Inflammatory macrophage treated with lipopolysaccharide for 4 hours (primary cell): ENCODE measurements at regions not wholly inside any gene's neighbourhood (a gene's known extent, or its start where the extent isn't known, plus 50 kb on each side); places are given as distances from the start of the nearest gene placed in this dataset.
A peak's percentile ranks its signal among the peaks of the same experiment; 100 is the strongest.

Experiments used
- DNase-seq: peaks from one replicate; pipeline ENCODE4 v3.0.0-alpha.2; 2020

DNA sequence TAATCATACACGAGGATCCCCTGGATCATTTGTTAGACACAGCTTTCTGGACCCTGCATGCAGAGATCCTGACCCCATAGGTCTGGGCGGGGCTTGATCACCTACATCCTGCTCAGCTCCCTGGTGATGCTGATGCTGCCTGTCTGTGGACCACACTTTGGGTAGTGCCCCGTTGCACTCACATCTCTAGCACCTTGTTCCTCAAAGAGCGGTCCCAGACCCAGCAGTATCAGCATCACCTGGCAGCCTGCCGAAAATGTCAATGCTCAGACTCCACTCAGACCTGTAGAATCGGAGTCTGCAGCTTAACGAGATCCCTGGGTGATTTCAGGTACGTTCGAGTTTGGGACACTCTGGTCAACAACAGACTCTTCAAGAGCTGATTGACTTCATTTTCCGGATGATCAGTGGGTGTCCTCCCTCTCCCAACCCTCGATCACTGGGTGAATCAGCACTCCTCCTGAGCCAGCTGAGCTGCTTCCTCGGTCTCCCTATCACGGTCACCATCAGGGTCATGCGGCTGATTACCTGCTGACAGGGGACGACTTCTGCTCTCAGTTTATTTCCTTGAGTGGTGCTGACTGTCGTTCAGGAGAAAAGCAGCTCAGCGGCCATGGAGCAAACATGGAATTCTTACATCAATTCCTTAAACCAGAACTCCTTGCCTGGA, 150.6 kb upstream of the RAB12 start:
- no peak for DNase-seq

DNA sequence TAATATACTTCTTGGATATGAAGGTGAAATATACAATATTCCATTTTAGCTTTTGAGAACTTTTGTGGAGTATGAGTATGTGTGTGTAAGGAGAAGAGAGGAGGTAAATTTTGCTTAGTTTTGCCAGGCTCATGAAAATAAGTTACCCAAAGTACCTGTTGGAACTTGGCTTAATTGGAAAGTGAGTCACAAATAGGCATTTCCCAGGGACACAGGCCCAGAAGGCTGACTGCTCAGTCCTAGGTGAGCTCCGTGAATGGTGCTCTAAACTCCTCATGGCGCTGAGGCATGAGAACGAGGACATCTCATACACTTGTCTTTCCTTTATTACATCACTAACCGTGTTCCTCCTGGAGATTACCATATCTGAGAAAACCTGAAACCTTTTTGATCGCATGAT, 148.5 kb upstream of the RAB12 start:
- DNase-seq, result no peak

- DNase-seq, result no peak
Observed at GRCh38 chr18:8461544-8461943, 147.7 kb upstream of the RAB12 start.

GRCh38 chr18:8462651-8463185, 146.5 kb upstream of the RAB12 start:
- DNase-seq, result no peak

DNA sequence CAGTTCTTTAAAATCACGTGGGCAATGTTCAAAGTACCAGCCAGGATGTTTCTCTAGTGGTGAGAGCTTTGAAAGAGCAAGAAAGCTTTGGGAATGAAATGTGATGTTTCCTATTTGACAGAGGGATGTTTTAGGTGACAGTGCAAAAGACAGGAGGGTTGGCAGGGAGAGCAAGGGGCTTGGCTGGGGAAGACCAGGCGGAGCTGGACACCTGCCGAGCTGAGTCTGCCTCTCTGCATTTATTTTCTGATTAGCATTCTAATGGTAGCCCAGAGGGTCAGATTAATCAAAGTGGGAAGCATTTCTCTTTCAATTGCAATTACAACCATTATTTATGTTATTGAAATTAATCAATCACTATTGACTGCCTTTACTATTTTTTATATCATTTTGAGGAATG, 145.4 kb upstream of the RAB12 start:
- no peak for DNase-seq

DNA sequence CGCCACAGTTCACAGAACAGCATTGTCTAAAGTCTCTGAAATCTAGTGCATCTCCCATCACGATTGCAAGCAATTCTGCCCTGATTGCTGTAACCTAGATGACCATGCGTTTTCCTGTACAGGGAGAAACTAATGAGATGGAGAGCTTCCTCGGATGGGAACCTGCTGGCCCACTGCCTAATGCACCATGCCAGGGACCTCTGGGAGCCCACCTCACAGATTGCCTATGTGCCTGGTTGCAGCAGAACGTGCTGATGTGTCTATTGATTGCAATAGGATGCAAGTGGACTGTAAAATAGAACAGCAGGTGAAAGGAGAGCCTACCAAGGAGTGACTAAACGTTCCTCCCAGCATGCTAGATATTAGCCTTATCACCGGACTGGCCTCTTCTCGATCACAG, 141.0 kb upstream of the RAB12 start:
- no peak for DNase-seq

- no peak for DNase-seq
Observed at GRCh38 chr18:8468921-8469335, 140.3 kb upstream of the RAB12 start.

- DNase-seq, result no peak
Observed at GRCh38 chr18:8469544-8470130, 139.6 kb upstream of the RAB12 start.

- DNase-seq, result no peak
Observed at GRCh38 chr18:8471372-8471771, 137.9 kb upstream of the RAB12 start.

- DNase-seq, result no peak
Observed at GRCh38 chr18:8474661-8475060, 134.6 kb upstream of the RAB12 start.

DNA sequence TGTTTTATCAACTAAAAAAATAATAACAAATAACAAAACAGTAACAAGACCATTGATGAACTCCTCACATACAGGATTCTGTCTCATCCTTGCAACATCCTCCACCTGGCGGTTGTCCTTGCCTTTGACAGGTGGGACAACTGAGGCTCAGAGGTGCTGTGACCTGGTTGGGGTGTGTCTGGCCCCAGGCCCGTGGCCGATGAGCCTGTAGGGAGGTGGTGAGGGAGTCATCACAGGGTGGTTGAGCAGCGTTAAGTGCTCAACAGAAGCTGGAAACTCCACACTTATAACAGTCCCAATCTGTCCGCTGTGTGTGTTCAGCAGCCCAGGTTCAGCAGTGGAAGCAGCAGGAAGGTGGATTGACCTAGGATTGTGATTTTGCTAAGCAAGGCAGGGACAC, 131.6 kb upstream of the RAB12 start:
- no peak for DNase-seq

GRCh38 chr18:8478166-8478967, 130.9 kb upstream of the RAB12 start:
- peak; percentile 63 for DNase-seq

DNA sequence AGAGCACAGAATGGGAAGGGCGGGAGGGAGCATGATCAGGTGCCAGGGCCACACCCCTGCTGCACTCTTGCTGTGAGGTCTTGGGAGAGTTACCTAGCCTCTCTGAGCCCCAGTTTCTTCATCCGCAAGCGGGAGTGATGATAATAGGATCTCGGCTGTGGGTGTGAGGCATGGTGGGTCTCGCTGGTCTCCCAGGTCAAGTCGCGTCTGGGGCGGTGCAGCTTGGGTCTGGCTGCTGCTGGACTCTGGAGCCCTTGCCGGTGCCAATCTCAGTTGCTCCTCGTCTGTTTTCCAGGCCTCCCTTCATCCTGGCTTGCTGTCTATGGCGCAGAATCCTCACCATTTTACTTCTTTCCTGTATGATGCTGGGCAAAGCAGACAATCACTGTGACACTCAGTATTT, 130.3 kb upstream of the RAB12 start:
- no peak for DNase-seq

- no peak for DNase-seq
Observed at GRCh38 chr18:8479789-8480188, 129.4 kb upstream of the RAB12 start.

DNA sequence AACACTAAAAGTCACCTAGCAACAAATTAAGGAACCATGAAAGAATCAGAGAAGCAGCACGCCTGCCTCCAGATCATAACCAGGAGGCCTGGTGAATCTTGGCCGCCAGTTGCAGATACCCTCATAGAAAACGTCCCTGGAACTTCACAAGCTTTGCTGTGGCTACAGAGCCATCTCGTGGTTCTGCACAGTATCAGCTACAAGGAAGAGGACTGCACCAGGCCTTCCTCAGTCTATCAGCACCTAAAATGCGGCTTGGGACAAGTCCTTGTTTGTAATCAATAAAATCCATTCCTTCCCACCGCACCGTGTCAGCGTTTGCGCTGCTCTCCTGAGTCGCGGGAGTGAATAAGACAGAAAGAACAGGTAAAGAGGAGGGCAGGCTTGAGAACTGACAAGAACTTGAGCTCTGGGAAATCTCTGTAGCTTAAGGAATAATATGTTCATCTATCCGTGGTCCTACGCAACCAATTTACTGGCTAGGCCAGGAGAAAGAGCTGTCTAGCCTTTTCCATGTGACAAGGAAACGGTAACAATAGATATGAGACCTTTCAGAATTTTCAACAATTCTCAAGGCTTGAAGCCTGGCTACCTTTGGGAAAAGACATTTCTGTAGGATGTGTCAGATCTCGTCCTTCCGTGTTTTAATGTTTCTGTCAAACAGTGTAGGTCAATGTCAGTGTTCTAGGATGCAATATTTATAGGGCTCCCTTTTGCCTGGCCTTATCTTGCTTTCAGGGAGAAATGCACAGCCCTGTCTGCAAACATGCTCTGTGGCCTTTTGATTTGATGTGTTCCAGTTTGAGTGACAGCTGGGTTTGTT, 128.5 kb upstream of the RAB12 start:
- DNase-seq, result no peak

DNA sequence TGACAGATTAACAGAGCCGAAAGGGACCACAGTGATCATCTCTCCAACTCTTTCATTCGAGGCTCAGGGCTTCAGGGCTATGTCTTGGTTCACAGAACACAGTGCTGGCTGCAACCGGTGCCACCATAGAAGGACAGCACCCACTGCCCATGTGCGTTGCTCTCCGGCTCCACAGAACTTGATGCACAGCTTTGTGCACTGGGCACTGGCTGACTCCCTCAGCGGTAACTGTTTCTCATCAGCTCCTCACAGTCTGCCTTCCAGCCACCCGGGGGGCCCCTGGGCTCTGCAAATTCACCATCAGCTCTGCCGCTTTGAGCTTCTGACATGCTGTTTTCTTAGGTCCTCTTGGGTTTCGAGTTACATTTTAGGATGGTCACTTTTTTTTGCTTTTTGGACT, 124.3 kb upstream of the RAB12 start:
- no peak for DNase-seq

GRCh38 chr18:8489761-8490160, 119.5 kb upstream of the RAB12 start:
- DNase-seq, result no peak

- no peak for DNase-seq
Observed at GRCh38 chr18:8491516-8491915, 117.7 kb upstream of the RAB12 start.

GRCh38 chr18:8493141-8493540, 116.1 kb upstream of the RAB12 start:
- DNase-seq, result no peak

- no peak for DNase-seq
Observed at GRCh38 chr18:8496186-8496585, 113.1 kb upstream of the RAB12 start.

DNA sequence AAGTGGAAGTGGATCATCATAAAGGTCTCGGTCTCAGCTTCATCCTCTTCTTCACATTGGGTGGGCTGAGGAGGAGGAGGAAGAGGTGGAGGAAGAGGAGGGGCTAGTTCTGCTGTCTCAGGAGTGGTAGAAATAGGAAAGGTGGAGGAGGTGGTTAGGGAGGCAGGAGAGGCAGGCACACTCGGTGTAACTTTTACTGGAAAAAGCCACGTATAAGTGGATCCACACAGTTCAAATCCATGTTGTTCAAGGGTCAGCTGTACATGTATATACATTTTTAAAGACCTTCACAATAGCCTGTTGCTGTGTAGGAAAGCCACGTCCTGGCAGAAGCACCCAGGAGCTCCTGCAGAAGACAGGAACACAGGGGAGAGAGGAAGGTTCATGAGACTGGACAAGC, 110.3 kb upstream of the RAB12 start:
- no peak for DNase-seq

DNA sequence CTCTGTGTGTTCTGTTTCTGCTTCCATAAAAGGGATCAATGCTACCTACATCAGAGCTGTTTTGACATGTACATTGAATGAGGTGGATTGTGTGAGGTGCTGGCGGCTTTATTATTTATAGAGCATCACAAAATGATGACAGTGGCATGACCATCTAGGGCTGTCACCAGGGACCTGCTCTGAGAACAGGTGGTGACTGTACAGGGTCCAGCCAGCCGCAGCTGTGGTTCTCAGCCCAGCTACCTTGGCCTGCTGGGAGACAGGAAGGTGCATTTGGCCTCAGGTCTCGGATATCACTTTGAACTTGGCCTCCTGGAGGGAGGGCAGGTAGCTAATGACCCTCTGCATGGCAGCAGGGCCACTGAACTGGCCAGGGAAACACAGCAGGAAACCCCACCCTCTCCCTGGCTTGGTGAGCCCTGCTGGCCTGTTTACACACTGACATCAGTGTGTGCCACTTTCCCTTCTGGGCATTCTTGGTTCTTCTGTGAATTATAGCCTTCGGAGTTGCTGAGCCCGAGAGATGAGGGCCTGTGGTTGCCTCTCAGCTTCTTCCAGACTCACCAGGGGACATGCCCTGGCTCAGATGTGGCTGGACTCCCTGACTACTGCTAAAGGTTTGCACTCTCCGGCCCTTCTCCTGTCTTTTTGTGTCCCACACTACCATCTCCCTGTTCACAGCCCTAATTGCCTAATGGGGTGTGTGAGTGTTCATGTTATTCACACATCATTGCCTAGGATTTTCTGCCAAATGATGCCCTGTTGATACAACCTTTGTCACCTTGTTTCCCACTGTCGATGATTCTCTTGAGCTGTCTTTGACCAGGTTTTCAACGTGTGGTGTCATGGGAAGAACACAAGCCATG, 109.2 kb upstream of the RAB12 start:
- DNase-seq, result no peak
